HG03342 (cell line): ENCODE measurements at regions not wholly inside any gene's neighbourhood (a gene's known extent, or its start where the extent isn't known, plus 50 kb on each side); places are given as distances from the start of the nearest gene placed in this dataset.

ENCODE experiments used
- ATAC-seq: cut with Tn5 transposase; IDR thresholded peaks from one replicate; pipeline ENCODE4 v1.9.1; 2021; ENCODE audit warnings: mild to moderate bottlenecking, moderate library complexity; ENCODE audit not compliant: unreplicated experiment

- no peak for ATAC-seq
These were observed 497.4 kb upstream of the RASGRP1 start for GRCh38 chr15:39061952-39062464.

DNA sequence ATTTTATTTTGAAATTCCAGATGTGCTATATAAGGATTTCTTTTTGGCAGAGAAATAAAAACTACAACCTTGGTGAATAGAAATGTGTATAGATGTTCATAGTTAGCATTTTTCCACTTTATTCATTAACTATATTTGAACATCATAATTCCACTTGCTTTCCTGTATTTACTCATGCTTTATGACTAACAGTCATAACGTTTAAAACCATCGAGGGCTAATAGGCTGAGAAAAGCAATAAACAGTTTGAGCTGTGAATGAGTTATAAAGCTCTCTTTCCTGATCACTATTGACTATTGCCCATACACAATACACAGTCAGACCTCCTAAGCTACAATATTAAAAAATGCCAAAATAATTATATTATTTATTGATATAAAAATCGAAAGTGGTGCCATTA is 502.1 kb upstream of the RASGRP1 start:
- no peak for ATAC-seq

DNA sequence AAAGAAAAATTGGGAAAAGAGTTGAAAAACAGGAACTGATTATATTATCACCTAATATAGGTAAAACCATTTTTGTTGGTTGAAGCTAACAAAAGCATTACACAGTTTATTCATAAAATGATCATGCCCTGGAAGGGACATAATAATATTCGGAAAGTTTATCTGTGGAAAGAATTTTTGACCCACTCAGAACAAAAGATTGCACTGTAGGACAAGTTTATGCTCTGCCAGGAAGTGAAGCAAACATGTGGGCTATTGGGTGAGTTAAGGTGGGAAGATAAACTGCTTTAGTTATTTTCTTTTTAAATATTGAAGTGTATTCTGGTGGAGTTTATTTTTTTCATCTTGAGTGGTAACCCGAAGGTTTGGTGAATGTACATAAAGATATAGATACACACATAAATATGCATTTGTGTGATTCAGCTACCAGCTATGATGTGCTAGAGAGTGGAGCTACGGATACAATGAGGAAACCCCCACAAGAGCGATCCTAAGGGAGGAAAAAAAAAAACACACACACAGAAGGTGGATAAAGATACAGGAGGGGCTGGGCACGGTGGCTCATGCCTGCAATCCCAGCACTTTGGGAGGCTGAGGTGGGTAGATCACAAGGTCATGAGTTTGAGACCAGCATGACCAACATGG is 506.4 kb upstream of the THBS1 start:
- ATAC-seq: no peak

GRCh38 chr15:39075311-39075710 is 505.6 kb upstream of the THBS1 start:
- ATAC-seq: no peak

DNA sequence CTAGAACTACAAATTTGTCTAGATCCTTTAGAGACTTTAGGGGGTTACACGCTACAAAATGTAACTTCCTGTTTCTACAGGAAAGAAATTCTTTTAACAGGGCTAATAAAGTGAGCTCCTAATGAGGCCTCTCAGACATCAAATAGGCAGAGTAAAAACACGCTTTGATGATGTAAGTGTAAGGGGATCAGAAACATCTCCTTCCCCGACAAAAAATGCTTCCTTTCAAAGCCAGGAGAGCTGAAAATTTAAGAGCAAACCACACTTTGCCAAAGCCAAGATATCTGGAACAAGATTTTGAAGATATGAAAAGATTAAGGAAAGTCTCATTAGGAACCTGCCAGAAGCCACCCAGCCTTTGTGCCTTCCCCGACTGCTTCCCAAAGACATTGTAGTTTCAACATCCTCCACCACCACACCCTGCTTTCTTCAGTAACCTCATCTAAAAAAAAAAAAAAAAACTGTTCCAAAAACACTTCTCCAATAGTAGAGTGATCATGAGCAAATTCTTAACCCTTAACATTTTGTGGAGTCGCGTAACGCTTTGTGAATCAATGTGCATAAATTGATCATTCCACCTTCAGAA is 505.0 kb upstream of the THBS1 start:
- no peak for ATAC-seq

DNA sequence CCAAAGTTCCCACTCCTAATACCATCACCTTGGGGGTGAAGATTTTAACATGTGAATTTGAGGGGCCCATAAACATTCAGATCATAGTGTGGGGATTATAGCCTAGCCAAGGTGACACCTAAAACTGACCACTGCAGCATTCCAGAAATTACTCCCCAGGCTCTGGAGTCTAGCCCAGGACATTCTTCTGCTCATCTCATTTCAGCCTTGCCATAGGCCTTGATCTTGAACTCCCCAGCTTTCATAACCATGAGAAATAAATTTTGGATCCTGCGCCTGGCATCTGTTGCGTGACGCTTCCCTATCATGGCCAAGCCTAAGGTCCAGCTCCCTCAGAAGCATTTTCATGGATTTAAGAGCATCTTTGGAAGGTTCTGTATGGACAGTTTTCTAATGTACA is 502.9 kb upstream of the THBS1 start:
- no peak for ATAC-seq

DNA sequence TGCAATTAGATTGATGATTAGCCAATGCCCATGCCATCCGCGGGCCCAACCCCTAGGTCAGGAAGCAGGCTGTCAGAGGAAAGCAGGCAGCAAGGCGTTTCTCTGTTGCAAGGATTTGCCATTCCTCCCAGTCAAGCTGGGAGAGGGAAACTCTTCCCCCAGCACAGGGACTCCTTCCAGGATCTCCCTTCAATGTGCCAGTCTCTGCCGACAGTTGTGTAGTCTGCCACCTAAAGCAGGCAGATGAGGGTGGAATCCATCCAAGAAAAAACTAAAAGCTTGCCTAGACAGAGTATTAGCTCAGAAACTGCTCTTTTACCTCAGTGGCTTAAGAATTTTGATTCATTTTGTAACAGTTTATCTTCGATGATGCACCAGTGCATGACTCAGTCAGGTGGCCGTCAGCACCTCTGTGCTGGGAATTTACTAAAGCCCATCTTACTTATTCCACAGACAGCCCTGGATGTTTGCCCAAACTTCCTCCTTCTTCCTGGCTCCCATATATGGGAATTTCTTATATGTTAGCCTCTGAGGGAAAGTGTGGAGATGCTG is 501.5 kb upstream of the THBS1 start:
- no peak for ATAC-seq

DNA sequence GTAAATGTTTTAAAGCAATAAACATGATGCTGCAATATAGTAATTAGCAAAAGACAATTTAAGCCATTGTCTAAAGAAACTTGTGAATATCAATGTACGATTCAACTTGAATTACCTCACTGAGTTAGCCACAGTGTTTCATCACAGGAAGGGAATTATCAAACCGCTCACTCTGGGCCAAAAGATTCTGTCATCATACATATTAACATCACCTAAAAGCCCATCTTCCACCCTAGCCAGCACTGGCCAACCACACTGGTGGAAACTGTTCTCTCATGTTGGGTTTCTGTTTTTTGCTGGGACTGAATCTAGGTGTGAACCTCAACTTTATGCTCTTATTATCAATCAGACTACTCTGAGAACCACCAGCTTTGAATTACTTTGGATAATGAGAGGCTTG is 497.7 kb upstream of the THBS1 start:
- ATAC-seq: no peak

DNA sequence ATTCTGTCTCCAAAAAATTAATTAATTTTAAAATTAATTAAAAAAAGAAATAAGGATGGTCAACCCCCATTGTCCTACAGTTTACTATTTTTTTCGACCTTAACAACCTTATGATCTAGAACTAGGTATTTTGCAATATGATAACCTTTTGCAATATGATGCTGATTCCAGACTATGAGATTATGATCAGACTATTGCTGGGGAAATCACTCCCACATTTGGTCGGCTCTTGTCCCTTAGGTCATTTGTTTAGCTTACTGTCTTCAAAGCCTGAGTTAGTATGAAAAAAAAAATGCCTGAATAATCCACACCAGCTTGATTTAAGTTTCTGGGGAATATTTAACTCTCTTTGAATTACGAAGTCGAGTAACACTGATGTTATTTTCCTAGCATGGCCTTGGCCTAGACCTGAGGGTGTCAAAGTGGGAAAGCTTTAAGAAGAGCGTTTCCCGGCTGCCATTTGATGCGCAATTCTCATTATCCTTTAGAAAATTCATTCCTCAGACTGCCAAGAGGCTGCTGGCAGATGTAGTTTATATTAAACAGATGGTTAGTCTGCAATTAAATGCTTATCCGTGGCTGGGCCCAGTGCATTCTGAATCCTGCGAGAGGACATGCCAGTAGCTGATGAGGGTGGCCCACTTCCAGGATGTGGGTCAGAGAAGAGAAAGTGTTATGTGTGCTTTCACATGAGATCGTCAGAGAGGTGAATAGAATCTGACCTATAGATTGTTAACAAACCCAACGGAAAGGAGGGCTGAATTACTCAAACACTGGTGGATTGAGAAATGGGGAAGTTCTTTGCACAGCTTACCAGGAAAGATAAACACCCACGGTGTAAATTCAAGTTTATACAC is 496.0 kb upstream of the THBS1 start:
- ATAC-seq: no peak

GRCh38 chr15:39086641-39087040 is 494.2 kb upstream of the THBS1 start:
- no peak for ATAC-seq

DNA sequence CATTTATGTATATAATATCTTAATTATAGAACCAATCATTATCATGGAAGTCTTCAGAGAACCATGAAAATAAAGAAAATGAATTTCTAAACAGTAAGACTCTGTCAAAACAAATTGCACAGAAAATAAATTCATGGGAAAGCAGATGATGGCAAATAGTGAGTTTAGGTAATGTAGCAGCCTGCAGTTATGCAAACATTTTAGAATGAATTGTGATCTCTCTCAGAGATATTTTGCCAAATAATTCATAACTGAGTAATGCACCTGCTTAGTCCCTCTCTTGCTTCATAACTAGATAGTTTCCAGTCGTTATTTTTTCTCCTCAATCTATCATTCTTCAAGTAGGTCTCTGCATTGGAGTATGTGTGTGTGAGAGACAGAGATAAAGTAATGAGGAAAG is 492.7 kb upstream of the THBS1 start:
- no peak for ATAC-seq

GRCh38 chr15:39092354-39092753 is 488.5 kb upstream of the THBS1 start:
- no peak for ATAC-seq

- no peak for ATAC-seq
These were observed 488.1 kb upstream of the THBS1 start for GRCh38 chr15:39092761-39093160.

GRCh38 chr15:39094116-39094515 is 486.8 kb upstream of the THBS1 start:
- ATAC-seq: no peak

- ATAC-seq: no peak
These were observed 485.5 kb upstream of the THBS1 start for GRCh38 chr15:39095218-39095879.

- no peak for ATAC-seq
These were observed 484.2 kb upstream of the THBS1 start for GRCh38 chr15:39096608-39097205.

- no peak for ATAC-seq
These were observed 481.4 kb upstream of the THBS1 start for GRCh38 chr15:39099524-39099923.

DNA sequence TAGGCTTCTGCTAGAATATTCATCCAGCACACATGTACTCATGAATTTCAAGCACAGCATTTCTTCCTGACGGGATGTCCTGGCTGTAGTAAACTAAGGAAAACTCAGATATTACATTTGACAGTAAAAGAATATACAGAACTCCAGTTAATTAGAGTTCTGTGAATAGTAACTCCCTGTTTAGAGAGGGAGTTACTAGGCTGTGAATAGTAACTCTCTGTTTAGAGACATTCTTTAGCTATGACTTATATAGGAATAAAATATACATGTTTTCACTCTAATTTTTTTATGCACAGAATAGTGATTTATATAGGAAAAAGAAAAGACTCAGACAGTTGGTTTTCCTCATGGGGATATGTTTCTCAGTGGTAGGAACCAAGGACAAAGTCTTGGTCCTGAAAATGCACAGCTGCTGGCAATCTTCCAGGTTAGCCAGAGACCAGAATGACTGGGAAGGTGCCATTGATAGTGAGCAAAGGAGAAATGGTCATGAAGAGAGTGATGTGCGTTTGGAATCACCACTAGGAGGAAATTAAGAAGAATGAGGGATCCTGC is 480.7 kb upstream of the THBS1 start:
- no peak for ATAC-seq

GRCh38 chr15:39102431-39102830 is 478.4 kb upstream of the THBS1 start:
- ATAC-seq: no peak

GRCh38 chr15:39106950-39107349 is 473.9 kb upstream of the THBS1 start:
- ATAC-seq: no peak
